ENCODE measurements at regions not wholly inside any gene's neighbourhood (a gene's known extent, or its start where the extent isn't known, plus 50 kb on each side); places are given as distances from the start of the nearest gene placed in this dataset.

DNA sequence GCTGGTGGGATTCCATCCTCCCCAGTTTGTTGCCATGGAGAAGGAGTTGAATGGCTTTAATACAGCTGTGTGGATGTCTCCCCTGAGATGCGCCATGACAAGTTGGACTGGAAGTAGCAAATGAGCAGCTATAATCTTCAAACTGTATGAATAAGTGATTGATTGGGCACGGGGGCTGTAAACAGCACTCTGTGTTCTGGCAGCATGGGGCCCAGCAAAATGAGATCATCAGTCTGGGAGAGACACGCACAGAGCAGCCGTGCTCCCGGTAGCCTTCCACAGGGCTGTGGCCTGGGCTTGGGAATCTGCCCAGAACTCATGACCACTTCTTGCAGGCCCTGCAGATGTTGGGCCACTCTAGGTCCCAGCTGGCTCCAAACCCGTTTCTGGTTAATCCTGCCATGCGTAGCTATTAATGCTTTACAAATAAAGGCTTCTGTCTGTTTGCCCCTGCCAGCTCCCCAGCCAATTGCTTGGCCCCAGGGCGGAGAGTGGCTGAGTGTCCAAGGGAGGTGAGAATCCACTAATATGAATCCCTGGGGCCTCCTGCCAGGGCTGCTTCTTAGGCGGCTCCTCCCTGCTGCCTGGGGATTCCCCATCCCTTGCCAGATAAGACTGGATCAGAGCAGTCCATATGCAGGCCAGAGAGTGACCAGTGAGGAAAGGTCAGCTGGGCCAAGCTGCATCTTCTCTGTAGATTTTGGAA lies 642.9 kb downstream of the AJAP1 start:
- no peaks in the 10 kb centered on the region for H3K27me3 Mint-ChIP-seq (ENCODE audit: unreplicated experiment)
- CTCF ChIA-PET: no interaction called here
- H3K36me3 Mint-ChIP-seq (ENCODE audit: insufficient read depth, unreplicated experiment): no peaks in the 10 kb centered on the region
- BruUV-seq (replicated peaks): no TSS peak
- no peak overlapping the region for H3K27ac Mint-ChIP-seq (ENCODE audit: unreplicated experiment)
- DNase-seq: no peak
- no peaks in the 10 kb centered on the region for H3K4me1 Mint-ChIP-seq (ENCODE audit: low read depth, unreplicated experiment)
- H3K4me3 Mint-ChIP-seq (ENCODE audit: low read depth, unreplicated experiment): no peak overlapping the region
- peaks cover 14% of the 10 kb centered on the region for H3K9me3 Mint-ChIP-seq (ENCODE audit: low read depth, unreplicated experiment)
- intact Hi-C loops (cut with micrococcal nuclease; ENCODE audit: unreplicated experiment): no loop called here
- TF ChIP-seq, protein P1, sequence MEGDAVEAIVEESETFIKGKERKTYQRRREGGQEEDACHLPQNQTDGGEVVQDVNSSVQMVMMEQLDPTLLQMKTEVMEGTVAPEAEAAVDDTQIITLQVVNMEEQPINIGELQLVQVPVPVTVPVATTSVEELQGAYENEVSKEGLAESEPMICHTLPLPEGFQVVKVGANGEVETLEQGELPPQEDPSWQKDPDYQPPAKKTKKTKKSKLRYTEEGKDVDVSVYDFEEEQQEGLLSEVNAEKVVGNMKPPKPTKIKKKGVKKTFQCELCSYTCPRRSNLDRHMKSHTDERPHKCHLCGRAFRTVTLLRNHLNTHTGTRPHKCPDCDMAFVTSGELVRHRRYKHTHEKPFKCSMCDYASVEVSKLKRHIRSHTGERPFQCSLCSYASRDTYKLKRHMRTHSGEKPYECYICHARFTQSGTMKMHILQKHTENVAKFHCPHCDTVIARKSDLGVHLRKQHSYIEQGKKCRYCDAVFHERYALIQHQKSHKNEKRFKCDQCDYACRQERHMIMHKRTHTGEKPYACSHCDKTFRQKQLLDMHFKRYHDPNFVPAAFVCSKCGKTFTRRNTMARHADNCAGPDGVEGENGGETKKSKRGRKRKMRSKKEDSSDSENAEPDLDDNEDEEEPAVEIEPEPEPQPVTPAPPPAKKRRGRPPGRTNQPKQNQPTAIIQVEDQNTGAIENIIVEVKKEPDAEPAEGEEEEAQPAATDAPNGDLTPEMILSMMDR (IDR thresholded peaks at IDR 0.05; ENCODE audit: unreplicated experiment): no peak

DNA sequence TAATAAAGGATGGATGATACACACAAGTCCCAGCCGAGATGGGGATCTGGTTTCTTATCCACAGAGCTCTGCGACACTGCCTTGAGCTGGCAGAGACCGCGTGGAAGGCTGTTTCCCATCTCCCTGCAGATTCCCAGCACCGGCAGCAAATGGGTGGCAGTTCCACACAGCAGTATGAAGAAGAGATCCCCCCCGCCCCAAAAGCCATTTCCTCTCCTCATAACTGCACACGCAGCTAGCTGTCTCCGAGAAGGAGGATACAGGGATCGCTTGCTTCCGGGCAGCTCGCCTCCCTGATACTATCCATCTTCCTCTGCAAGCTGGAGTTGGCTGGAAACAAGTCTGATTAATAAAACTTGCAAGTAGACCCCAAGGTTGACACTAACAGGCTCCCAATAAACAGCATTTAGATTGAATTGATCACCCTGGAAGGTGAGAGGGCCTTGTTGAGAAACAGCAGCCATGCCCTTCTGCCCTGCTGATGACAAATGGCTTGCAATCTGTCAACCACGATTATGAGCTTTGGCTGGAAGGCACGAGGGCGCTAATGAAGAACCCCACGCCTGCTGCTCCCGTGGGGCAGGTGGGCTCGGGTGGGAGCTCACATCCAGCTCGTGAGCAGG lies 642.3 kb downstream of the AJAP1 start:
- BruUV-seq (replicated peaks): no TSS peak
- no peak overlapping the region for H3K4me3 Mint-ChIP-seq (ENCODE audit: low read depth, unreplicated experiment)

DNA sequence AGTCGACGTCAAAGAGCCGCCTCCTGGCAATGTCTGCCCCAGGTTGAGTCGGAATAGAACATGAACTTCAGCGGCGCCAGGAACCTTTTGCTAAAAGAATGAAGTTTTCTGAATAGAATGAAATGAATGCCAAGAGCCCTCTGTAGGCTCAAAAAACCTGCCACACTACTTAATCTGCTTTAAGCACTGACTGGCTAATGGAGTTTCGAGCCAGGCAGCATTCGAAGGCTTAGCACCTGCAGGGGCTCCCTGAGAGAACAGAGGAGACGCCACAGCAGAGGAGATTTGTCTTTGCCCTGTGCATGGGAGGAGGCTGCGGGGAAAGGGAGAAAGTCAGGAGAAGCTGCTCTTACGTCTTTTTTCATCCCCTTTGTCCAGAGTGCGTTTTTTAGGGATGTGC lies 641.7 kb downstream of the AJAP1 start:
- CTCF ChIA-PET: no interaction called here
- H3K27ac Mint-ChIP-seq (ENCODE audit: unreplicated experiment): no peak overlapping the region
- no peaks in the 10 kb centered on the region for H3K4me1 Mint-ChIP-seq (ENCODE audit: low read depth, unreplicated experiment)
- intact Hi-C loops (cut with micrococcal nuclease; ENCODE audit: unreplicated experiment): no loop called here
- TF ChIP-seq, protein P1 (IDR thresholded peaks at IDR 0.05; ENCODE audit: unreplicated experiment): no peak
- no peak overlapping the region for H3K4me3 Mint-ChIP-seq (ENCODE audit: low read depth, unreplicated experiment)
- no peak for DNase-seq
- H3K36me3 Mint-ChIP-seq (ENCODE audit: insufficient read depth, unreplicated experiment): no peaks in the 10 kb centered on the region
- peaks cover 11% of the 10 kb centered on the region for H3K9me3 Mint-ChIP-seq (ENCODE audit: low read depth, unreplicated experiment)
- BruUV-seq (replicated peaks): no TSS peak
- no peaks in the 10 kb centered on the region for H3K27me3 Mint-ChIP-seq (ENCODE audit: unreplicated experiment)

More for the DNA sequence above, 642.3 kb downstream of the AJAP1 start:
- Mint-ChIP-seq H3K36me3 (ENCODE audit: insufficient read depth, unreplicated experiment) (no peaks in the 10 kb centered on the region), H3K9me3 (ENCODE audit: low read depth, unreplicated experiment) (peaks cover 11% of the 10 kb centered on the region), H3K27me3 (ENCODE audit: unreplicated experiment) (no peaks in the 10 kb centered on the region), H3K4me1 (ENCODE audit: low read depth, unreplicated experiment) (no peaks in the 10 kb centered on the region), H3K27ac (ENCODE audit: unreplicated experiment) (no peak overlapping the region)
- CTCF ChIA-PET: no interaction called here
- TF ChIP-seq, protein P1 (IDR thresholded peaks at IDR 0.05; ENCODE audit: unreplicated experiment): no peak
- no peak for DNase-seq
- intact Hi-C loops (cut with micrococcal nuclease; ENCODE audit: unreplicated experiment): no loop called here

DNA sequence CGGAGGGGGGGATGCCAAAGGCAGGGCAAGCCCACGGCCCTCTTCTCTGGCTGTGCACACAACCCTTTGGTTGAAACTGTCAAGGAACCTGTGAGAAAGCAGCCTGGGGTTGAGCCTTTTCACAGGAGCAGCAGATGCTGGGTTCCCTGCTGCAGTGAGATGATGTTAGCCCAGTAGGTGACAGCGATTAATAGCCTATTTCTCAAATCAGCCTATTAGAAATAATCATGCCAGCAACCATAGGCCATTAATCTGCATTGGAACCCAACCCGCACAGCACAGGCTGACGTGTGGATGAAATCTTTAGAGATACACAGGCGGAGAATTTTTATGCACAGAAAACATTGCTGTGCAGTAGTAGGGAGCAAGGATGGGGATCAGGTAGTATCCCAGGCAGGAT lies 637.5 kb downstream of the AJAP1 start:
- TF ChIP-seq, protein P1 (IDR thresholded peaks at IDR 0.05; ENCODE audit: unreplicated experiment): no peak
- CTCF ChIA-PET: no interaction called here
- Mint-ChIP-seq H3K4me1 (ENCODE audit: low read depth, unreplicated experiment) (no peaks in the 10 kb centered on the region), H3K4me3 (ENCODE audit: low read depth, unreplicated experiment) (no peak overlapping the region), H3K9me3 (ENCODE audit: low read depth, unreplicated experiment) (peaks cover 6% of the 10 kb centered on the region), H3K36me3 (ENCODE audit: insufficient read depth, unreplicated experiment) (no peaks in the 10 kb centered on the region), H3K27me3 (ENCODE audit: unreplicated experiment) (no peaks in the 10 kb centered on the region), H3K27ac (ENCODE audit: unreplicated experiment) (no peak overlapping the region)
- DNase-seq: no peak
- intact Hi-C loops (cut with micrococcal nuclease; ENCODE audit: unreplicated experiment): no loop called here
- no TSS peak for BruUV-seq (replicated peaks)
